ENCODE measurements at regions not wholly inside any gene's neighbourhood (a gene's known extent, or its start where the extent isn't known, plus 50 kb on each side); places are given as distances from the start of the nearest gene placed in this dataset.

GRCh38 chr12:91417650-91418049 is 235.0 kb upstream of the DCN start:
- TF ChIP-seq CTCF (IDR thresholded peaks at IDR 0.05; ENCODE audit: low read depth, low read length) = no peak
- no peak for TF ChIP-seq POLR2A (IDR thresholded peaks at IDR 0.05; ENCODE audit: extremely low read depth, insufficient read length)
- no peak for TF ChIP-seq MAX (IDR thresholded peaks at IDR 0.05; ENCODE audit: low read depth, low read length)
